Skeletal muscle satellite cell (primary cell): ENCODE measurements at regions not wholly inside any gene's neighbourhood (a gene's known extent, or its start where the extent isn't known, plus 50 kb on each side); places are given as distances from the start of the nearest gene placed in this dataset.
"Not testable (repeated sequence)": the region's sequence is repeated elsewhere in the genome, so short reads cannot be mapped to it uniquely, and the experiment has no call there.

Experiments
- H3K27me3 ChIP-seq: 2 replicates; pipeline ENCODE4 v1.7.0; 2013; ENCODE audit warnings: low read length; ENCODE audit not compliant: control insufficient read depth, insufficient read depth
- H3K36me3 ChIP-seq: 2 replicates; pipeline ENCODE4 v1.7.0; 2013; ENCODE audit warnings: mild to moderate bottlenecking, control low read depth, low read length; ENCODE audit not compliant: insufficient read depth
- H3K4me1 ChIP-seq: 2 replicates; pipeline ENCODE4 v1.7.0; 2013; ENCODE audit warnings: low read length; ENCODE audit not compliant: control insufficient read depth, insufficient read depth
- H3K4me2 ChIP-seq: 2 replicates; pipeline ENCODE4 v1.7.0; 2013; ENCODE audit warnings: mild to moderate bottlenecking, low read length
- H3K4me3 ChIP-seq: 2 replicates; pipeline ENCODE4 v1.7.0; 2013; ENCODE audit warnings: low read length
- H3K9ac ChIP-seq: 2 replicates; pipeline ENCODE4 v1.7.0; 2013; ENCODE audit warnings: mild to moderate bottlenecking, low read depth, low read length, moderate library complexity
- H3K9me3 ChIP-seq: replicated peaks from 2 replicates; pipeline ENCODE4 v1.7.0; 2013; ENCODE audit warnings: mild to moderate bottlenecking, control low read depth, low read length

- H3K36me3 ChIP-seq, result no peaks in the 10 kb centered on the region
- H3K9ac ChIP-seq, result no peak overlapping the region
- peaks cover 3% of the 10 kb centered on the region for H3K9me3 ChIP-seq
- no peaks in the 10 kb centered on the region for H3K27me3 ChIP-seq
- no peak overlapping the region for H3K4me3 ChIP-seq
- H3K4me2 ChIP-seq, result no peak overlapping the region
- no peaks in the 10 kb centered on the region for H3K4me1 ChIP-seq
These were observed 487.1 kb downstream of the AACS start for GRCh38 chr12:125552295-125552694.

- not testable (repeated sequence) for H3K27me3 ChIP-seq, H3K4me1 ChIP-seq, H3K4me2 ChIP-seq, H3K9me3 ChIP-seq, H3K9ac ChIP-seq, H3K4me3 ChIP-seq, H3K36me3 ChIP-seq
These were observed 495.8 kb downstream of the AACS start for GRCh38 chr12:125561008-125561407.

GRCh38 chr12:125564753-125565152 lies 499.5 kb downstream of the AACS start:
- Histone ChIP-seq H3K27me3 (no peaks in the 10 kb centered on the region), H3K4me2 (no peak overlapping the region), H3K36me3 (no peaks in the 10 kb centered on the region), H3K4me1 (no peaks in the 10 kb centered on the region), H3K9ac (no peak overlapping the region), H3K4me3 (no peak overlapping the region), H3K9me3 (peaks cover 5% of the 10 kb centered on the region)

GRCh38 chr12:125567581-125567980 lies 502.3 kb downstream of the AACS start:
- peaks cover 5% of the 10 kb centered on the region for H3K9me3 ChIP-seq
- no peak overlapping the region for H3K4me3 ChIP-seq
- H3K4me1 ChIP-seq, result no peaks in the 10 kb centered on the region
- no peaks in the 10 kb centered on the region for H3K36me3 ChIP-seq
- no peaks in the 10 kb centered on the region for H3K27me3 ChIP-seq
- H3K9ac ChIP-seq, result no peak overlapping the region
- H3K4me2 ChIP-seq, result no peak overlapping the region

- H3K27me3 ChIP-seq, result no peaks in the 10 kb centered on the region
- no peaks in the 10 kb centered on the region for H3K4me1 ChIP-seq
These were observed 503.1 kb downstream of the AACS start for GRCh38 chr12:125568306-125568705.

GRCh38 chr12:125573271-125573670 lies 508.0 kb downstream of the AACS start:
- H3K9me3 ChIP-seq, result peaks cover 3% of the 10 kb centered on the region
- H3K4me1 ChIP-seq, result no peaks in the 10 kb centered on the region

More at GRCh38 chr12:125568306-125568705, 503.1 kb downstream of the AACS start:
- Histone ChIP-seq H3K9me3 (peaks cover 5% of the 10 kb centered on the region), H3K9ac (no peak overlapping the region), H3K4me3 (no peak overlapping the region), H3K36me3 (no peaks in the 10 kb centered on the region), H3K4me2 (no peak overlapping the region)

GRCh38 chr12:125577334-125577733 lies 512.1 kb downstream of the AACS start:
- no peaks in the 10 kb centered on the region for H3K9me3 ChIP-seq
- H3K27me3 ChIP-seq, result no peaks in the 10 kb centered on the region
- no peak overlapping the region for H3K9ac ChIP-seq
- H3K36me3 ChIP-seq, result no peaks in the 10 kb centered on the region
- no peak overlapping the region for H3K4me3 ChIP-seq
- no peaks in the 10 kb centered on the region for H3K4me1 ChIP-seq
- no peak overlapping the region for H3K4me2 ChIP-seq

More at GRCh38 chr12:125573271-125573670, 508.0 kb downstream of the AACS start:
- H3K36me3 ChIP-seq, result no peaks in the 10 kb centered on the region
- no peak overlapping the region for H3K4me2 ChIP-seq
- H3K9ac ChIP-seq, result no peak overlapping the region
- H3K27me3 ChIP-seq, result no peaks in the 10 kb centered on the region
- H3K4me3 ChIP-seq, result no peak overlapping the region

- Histone ChIP-seq H3K9ac (no peak overlapping the region), H3K4me1 (no peaks in the 10 kb centered on the region), H3K4me2 (no peak overlapping the region), H3K9me3 (no peaks in the 10 kb centered on the region), H3K4me3 (no peak overlapping the region), H3K27me3 (no peaks in the 10 kb centered on the region), H3K36me3 (no peaks in the 10 kb centered on the region)
These were observed 514.7 kb downstream of the AACS start for GRCh38 chr12:125579916-125580315.

- no peaks in the 10 kb centered on the region for H3K4me1 ChIP-seq
- H3K9me3 ChIP-seq, result peaks cover 3% of the 10 kb centered on the region
These were observed 517.8 kb downstream of the AACS start for GRCh38 chr12:125583071-125583470.

GRCh38 chr12:125586441-125586840 lies 521.2 kb downstream of the AACS start:
- H3K36me3 ChIP-seq, result no peaks in the 10 kb centered on the region
- no peaks in the 10 kb centered on the region for H3K27me3 ChIP-seq
- H3K9me3 ChIP-seq, result peaks cover 3% of the 10 kb centered on the region
- no peak overlapping the region for H3K4me2 ChIP-seq
- H3K4me3 ChIP-seq, result no peak overlapping the region
- no peak overlapping the region for H3K9ac ChIP-seq
- H3K4me1 ChIP-seq, result no peaks in the 10 kb centered on the region

More at GRCh38 chr12:125583071-125583470, 517.8 kb downstream of the AACS start:
- Histone ChIP-seq H3K4me2 (no peak overlapping the region), H3K4me3 (no peak overlapping the region), H3K36me3 (no peaks in the 10 kb centered on the region), H3K9ac (no peak overlapping the region), H3K27me3 (no peaks in the 10 kb centered on the region)

GRCh38 chr12:125593269-125593668 lies 528.0 kb downstream of the AACS start:
- no peak overlapping the region for H3K4me3 ChIP-seq
- H3K4me2 ChIP-seq, result no peak overlapping the region
- H3K36me3 ChIP-seq, result no peaks in the 10 kb centered on the region
- H3K9ac ChIP-seq, result no peak overlapping the region
- H3K27me3 ChIP-seq, result no peaks in the 10 kb centered on the region
- no peaks in the 10 kb centered on the region for H3K4me1 ChIP-seq
- H3K9me3 ChIP-seq, result peaks cover 8% of the 10 kb centered on the region

- no peak overlapping the region for H3K9ac ChIP-seq
- H3K4me3 ChIP-seq, result no peak overlapping the region
- H3K4me2 ChIP-seq, result no peak overlapping the region
- peaks cover 6% of the 10 kb centered on the region for H3K9me3 ChIP-seq
- no peaks in the 10 kb centered on the region for H3K27me3 ChIP-seq
- H3K4me1 ChIP-seq, result no peaks in the 10 kb centered on the region
- H3K36me3 ChIP-seq, result no peaks in the 10 kb centered on the region
These were observed 539.7 kb downstream of the AACS start for GRCh38 chr12:125604976-125605375.
